ENCODE measurements at regions not wholly inside any gene's neighbourhood (a gene's known extent, or its start where the extent isn't known, plus 50 kb on each side); places are given as distances from the start of the nearest gene placed in this dataset.

GRCh38 chr12:107329569-107330324 is 236.4 kb upstream of the CRY1 start:
- TF ChIP-seq, protein P1, sequence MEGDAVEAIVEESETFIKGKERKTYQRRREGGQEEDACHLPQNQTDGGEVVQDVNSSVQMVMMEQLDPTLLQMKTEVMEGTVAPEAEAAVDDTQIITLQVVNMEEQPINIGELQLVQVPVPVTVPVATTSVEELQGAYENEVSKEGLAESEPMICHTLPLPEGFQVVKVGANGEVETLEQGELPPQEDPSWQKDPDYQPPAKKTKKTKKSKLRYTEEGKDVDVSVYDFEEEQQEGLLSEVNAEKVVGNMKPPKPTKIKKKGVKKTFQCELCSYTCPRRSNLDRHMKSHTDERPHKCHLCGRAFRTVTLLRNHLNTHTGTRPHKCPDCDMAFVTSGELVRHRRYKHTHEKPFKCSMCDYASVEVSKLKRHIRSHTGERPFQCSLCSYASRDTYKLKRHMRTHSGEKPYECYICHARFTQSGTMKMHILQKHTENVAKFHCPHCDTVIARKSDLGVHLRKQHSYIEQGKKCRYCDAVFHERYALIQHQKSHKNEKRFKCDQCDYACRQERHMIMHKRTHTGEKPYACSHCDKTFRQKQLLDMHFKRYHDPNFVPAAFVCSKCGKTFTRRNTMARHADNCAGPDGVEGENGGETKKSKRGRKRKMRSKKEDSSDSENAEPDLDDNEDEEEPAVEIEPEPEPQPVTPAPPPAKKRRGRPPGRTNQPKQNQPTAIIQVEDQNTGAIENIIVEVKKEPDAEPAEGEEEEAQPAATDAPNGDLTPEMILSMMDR (IDR thresholded peaks at IDR 0.05): no peak
- TF ChIP-seq POLR2A (IDR thresholded peaks at IDR 0.05): no peak

Measured in esophagus squamous epithelium (tissue), 4 donors.